ENCODE measurements at regions not wholly inside any gene's neighbourhood (a gene's known extent, or its start where the extent isn't known, plus 50 kb on each side); places are given as distances from the start of the nearest gene placed in this dataset.

- no peak for DNase-seq
Measured at GRCh38 chr6:14690120-14691056, 555.5 kb upstream of the JARID2 start.

GRCh38 chr6:14692208-14692607 is 553.7 kb upstream of the JARID2 start:
- no peak for DNase-seq

DNA sequence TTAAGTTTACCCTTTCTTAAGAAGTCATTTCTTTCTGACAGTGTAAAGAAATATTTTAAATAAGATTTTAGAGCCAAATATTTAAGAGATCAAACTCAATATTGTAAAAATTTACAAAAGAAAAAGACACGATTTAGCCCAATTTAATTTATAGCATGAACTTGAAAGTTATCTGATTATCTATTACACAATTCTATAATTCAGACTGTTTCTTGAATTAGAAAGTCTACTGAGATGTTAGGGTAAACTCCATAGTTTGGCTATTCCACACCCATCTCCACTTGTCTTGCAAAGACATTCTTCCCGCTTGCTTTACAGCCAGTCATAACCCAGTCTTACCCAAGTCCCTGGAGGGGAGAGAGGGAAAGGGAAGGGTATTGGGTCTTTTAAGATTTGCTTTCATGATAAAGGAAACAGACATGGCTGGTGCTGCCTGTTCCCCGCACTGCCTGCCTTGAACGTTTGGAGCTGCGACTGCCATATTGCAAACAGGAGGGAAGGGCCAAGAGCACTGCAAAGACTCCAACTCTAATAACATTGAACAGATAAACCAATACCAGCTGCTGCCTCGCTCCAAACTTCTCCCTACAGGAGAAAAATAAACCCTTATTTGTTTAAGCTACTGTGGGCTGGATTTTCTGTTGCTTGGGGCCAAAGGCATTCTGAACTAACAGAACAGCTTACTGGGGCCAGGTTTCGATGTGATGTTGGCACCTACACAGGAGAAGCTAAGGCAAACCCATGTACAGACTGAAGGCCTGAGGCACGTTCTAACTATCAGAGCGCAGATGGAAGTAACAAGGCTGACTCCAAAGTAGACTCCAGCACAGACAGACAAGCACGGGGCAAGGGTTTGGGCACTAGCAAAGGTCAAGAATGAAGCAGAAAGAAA is 552.3 kb upstream of the JARID2 start:
- no peak for DNase-seq

GRCh38 chr6:14694308-14694707 is 551.6 kb upstream of the JARID2 start:
- no peak for DNase-seq

GRCh38 chr6:14695579-14695978 is 550.3 kb upstream of the JARID2 start:
- peak; percentile 50 for DNase-seq

- DNase-seq: no peak
Measured at GRCh38 chr6:14696367-14696766, 549.5 kb upstream of the JARID2 start.

GRCh38 chr6:14697427-14697826 is 548.4 kb upstream of the JARID2 start:
- DNase-seq: no peak

- no peak for DNase-seq
Measured at GRCh38 chr6:14699803-14700601, 545.9 kb upstream of the JARID2 start.

DNA sequence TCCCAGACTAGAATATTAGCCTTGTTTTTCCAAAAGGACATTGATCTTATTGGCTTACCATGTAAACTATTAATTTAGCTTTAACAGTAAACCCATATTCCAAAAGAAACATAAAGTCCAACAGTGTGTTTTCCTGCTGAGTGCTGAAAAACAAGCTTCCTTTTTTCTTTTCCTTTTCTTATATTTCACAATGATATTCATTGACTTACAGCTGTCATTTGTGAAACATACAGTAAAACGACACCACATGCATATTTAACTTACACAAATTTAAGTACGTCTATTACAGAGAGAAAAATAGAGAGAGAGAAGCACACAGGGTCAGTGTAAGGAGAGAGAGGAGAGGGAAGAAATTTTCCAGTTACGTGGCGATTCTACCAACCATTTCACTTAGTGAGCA is 543.9 kb upstream of the JARID2 start:
- no peak for DNase-seq

- DNase-seq: no peak
Measured at GRCh38 chr6:14702678-14703077, 543.2 kb upstream of the JARID2 start.

GRCh38 chr6:14703586-14703985 is 542.3 kb upstream of the JARID2 start:
- DNase-seq: no peak

- no peak for DNase-seq
Measured at GRCh38 chr6:14704383-14705271, 541.2 kb upstream of the JARID2 start.

GRCh38 chr6:14705841-14706377 is 540.0 kb upstream of the JARID2 start:
- no peak for DNase-seq

GRCh38 chr6:14706378-14706929 is 539.4 kb upstream of the JARID2 start:
- DNase-seq: no peak

DNA sequence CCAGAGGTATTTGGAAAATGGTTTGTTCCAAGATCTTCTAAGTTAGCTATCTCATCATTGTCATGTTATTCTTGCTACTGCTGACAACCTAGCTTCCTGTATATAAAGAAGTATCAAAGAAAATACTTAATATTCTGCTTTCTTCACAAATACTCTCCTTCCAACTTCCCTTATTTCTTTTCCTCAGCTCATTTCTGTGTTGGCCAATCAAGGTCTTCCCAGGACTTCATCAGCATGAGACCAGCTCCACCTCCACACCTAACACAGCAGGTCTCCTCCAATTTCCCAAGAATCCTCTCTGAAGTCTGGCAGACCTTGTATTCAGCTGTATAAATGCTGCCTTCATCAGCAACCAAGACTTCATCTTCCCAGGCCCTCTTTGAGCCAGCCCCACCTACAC is 538.6 kb upstream of the JARID2 start:
- DNase-seq: no peak

- no peak for DNase-seq
Measured at GRCh38 chr6:14707971-14708465, 537.9 kb upstream of the JARID2 start.

DNA sequence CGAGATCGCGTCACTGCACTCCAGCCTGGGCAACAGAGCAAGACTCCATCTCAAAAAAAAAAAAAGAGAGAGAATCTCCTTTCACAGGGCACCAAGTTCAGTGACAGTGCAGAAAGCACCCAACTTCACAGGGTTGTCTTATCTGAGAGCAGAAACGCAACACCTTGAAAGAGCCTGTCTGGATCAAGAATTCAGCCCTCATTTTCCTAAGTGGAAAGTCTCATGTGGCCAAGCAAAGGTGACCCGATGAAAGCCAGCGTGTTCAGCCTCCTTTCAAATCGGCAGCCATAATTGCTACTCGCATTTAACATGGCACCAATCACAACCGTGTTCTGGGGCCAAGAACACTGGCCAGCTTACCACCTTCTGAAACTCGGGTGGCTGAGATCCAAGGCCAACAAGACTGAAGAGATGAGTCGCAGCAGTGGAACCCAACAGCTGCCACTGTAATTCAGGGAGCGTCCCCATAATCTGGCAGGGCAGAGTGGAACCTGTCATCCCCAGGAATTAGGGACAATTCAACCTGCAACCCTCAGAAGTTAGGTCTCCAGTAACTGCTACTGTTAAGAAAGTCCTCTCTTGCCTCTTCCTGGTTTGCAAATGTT is 536.7 kb upstream of the JARID2 start:
- DNase-seq: no peak

DNA sequence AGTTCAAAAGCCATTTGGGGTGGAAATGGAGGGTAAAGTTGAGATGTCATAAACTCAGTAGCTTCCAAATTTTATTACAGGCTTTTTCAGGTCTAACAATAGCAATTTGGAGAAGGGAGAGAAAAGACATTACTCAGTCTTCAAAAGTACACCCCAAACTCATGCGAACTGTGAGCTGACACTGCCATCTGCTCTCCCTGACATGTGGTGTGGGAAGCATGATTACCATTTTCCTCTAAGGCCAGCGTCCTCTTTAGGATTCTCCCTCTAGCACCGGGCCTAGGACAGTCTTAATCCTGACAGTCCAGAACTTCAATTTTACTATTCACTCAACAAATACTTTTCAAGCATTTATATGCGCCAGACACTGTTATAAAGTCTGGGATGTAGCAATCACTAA is 536.0 kb upstream of the JARID2 start:
- no peak for DNase-seq

GRCh38 chr6:14710421-14710820 is 535.4 kb upstream of the JARID2 start:
- DNase-seq: no peak

DNA sequence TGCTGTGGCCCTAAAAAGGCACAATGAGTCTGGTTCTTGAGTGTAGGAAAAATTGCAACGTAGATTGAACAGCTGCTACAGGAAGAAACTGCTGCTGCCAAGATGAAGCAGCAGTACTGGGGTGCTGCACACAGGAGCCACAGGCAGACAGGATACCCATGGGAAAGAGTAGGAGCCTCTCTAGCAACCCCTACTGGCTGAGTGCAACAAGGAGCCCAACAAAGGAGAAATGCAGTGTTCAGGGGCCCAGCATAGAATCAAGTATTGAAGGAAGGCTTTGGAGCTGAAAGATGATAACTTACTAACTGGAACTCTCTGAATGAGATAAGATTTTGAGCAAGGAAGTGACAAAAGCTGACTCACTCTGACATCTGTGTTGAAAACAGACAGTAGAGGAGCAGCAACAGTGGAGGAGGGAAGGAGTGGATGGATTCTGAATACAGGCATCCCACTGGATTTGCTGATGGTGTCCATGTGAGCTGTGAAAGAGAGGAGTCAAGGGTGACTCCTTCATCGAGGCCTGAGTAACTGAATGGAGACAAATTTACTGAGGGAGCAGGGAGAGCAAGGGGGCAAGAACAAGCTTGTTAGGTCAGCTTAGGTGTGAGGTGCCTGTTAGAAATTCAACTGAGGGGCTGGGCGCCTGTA is 534.7 kb upstream of the JARID2 start:
- peak; percentile 54 for DNase-seq
